ENCODE measurements at regions not wholly inside any gene's neighbourhood (a gene's known extent, or its start where the extent isn't known, plus 50 kb on each side); places are given as distances from the start of the nearest gene placed in this dataset.

- no peak for TF ChIP-seq CTCF (IDR thresholded peaks at IDR 0.05)
- no peak for TF ChIP-seq EMX1 (CRISPR knock-in tag; IDR thresholded peaks at IDR 0.05)
- no peak for TF ChIP-seq E2F4 (CRISPR knock-in tag; IDR thresholded peaks at IDR 0.05; ENCODE audit: borderline replicate concordance, low read depth)
- no peak for TF ChIP-seq MAX (CRISPR knock-in tag; IDR thresholded peaks at IDR 0.05)
- TF ChIP-seq STAT6 (CRISPR knock-in tag; conservative IDR thresholded peaks at IDR 0.05; ENCODE audit: low read depth) = no peak
- no peak for TF ChIP-seq FOXJ3 (CRISPR knock-in tag; IDR thresholded peaks at IDR 0.05; ENCODE audit: borderline replicate concordance)
- TF ChIP-seq CREB1 (CRISPR knock-in tag; IDR thresholded peaks at IDR 0.05) = no peak
- no peak for TF ChIP-seq CBFB (CRISPR knock-in tag; IDR thresholded peaks at IDR 0.05; ENCODE audit: low read depth)
- no peak for TF ChIP-seq ELF4 (CRISPR knock-in tag; IDR thresholded peaks at IDR 0.05; ENCODE audit: low read depth)
- no peak for TF ChIP-seq JUN (CRISPR knock-in tag; IDR thresholded peaks at IDR 0.05)
- TF ChIP-seq ETV6 (CRISPR knock-in tag; IDR thresholded peaks at IDR 0.05) = no peak
- TF ChIP-seq KAT7 (CRISPR knock-in tag; IDR thresholded peaks at IDR 0.05; ENCODE audit: borderline replicate concordance) = no peak
These were observed 159.0 kb downstream of the TEX29 start for GRCh38 chr13:111479412-111479811.

All from WTC11 (cell line).